HepG2 (cell line): ENCODE measurements at regions not wholly inside any gene's neighbourhood (a gene's known extent, or its start where the extent isn't known, plus 50 kb on each side); places are given as distances from the start of the nearest gene placed in this dataset.

ENCODE experiments used
- ATAC-seq: fragments of 200-7000 bp; cut with Tn5 transposase; 3 replicates; pipeline ENCODE4 v1.9.1; 2020; ENCODE audit warnings: mild to moderate bottlenecking, moderate library complexity
- BruUV-seq: library from RNA; stranded (reverse); fragments of 400-500 nt; replicated peaks from 2 replicates; lab custom pipeline; 2021; lab: Mats Ljungman, UMichigan
- CTCF ChIA-PET: fragments of 300-600 bp; formaldehyde crosslinking; extraction: SDS; loops from one replicate; lab custom pipeline; 2021; ENCODE audit warnings: low total read pairs, inconsistent platforms, low intra/inter-chr PET ratio; lab: Yijun Ruan, JAX
- POLR2A ChIA-PET: fragments of 350-600 bp; sonication (Branson Sonifier 250); formaldehyde crosslinking; loops from one replicate; lab custom pipeline; 2020; ENCODE audit warnings: antibody characterized with exemption, inconsistent platforms; lab: Yijun Ruan, JAX
- DNase-seq: peaks from one replicate; pipeline ENCODE4 v3.0.0-alpha.2; 2015; ENCODE audit warnings: low spot score
- FAIRE-seq: peaks from 3 replicates; lab custom pipeline; 2011; peaks lifted over from hg19 to GRCh38; lab: Jason Lieb, UNC
- H2AFZ ChIP-seq: one replicate; pipeline ENCODE4 v1.6.1; 2011; ENCODE audit warnings: low read length, inconsistent platforms
- H3K27ac ChIP-seq: fragments of 300-600 bp; 3 replicates; pipeline ENCODE4 v1.8.0; 2011; ENCODE audit warnings: mixed run types, mild to moderate bottlenecking, mixed read lengths, low read length, inconsistent platforms; ENCODE audit not compliant: insufficient read depth; ENCODE audit errors: extremely low read length
- H3K27me3 ChIP-seq, 2 experiments: fragments of 200-600 bp in 1 of 2; 2 replicates in 1 of 2; 3 replicates in 1 of 2; pipeline versions ENCODE4 v1.6.0 to v1.8.0; 2011; ENCODE audit warnings: low read length in 2 of 2, mild to moderate bottlenecking in 2 of 2, moderate library complexity in 2 of 2, inconsistent platforms in 1 of 2; ENCODE audit not compliant: insufficient read depth in 2 of 2, control insufficient read depth in 1 of 2
- H3K36me3 ChIP-seq, 2 experiments: fragments of 200-600 bp in 1 of 2; replicated peaks in 1 of 2; 2 replicates in 1 of 2; 3 replicates in 1 of 2; pipeline versions ENCODE4 v1.5.1 to v1.8.0; 2011; ENCODE audit warnings: low read length in 2 of 2, inconsistent platforms in 1 of 2; ENCODE audit not compliant: insufficient read depth in 2 of 2, control insufficient read depth in 1 of 2
- H3K4me1 ChIP-seq: 2 replicates; pipeline ENCODE4 v1.5.1; 2012; ENCODE audit warnings: low read length, inconsistent platforms; ENCODE audit not compliant: insufficient read depth
- H3K4me2 ChIP-seq: 2 replicates; pipeline ENCODE4 v1.6.0; 2011; ENCODE audit warnings: low read depth, low read length, inconsistent platforms
- H3K4me3 ChIP-seq, 3 experiments: fragments of 200-600 bp in 1 of 3; sonication (generic), shearing (Covaris generic) in 1 of 3; replicated peaks in 1 of 3; 2 replicates each; pipeline ENCODE4 v1.5.1; 2011 to 2016; ENCODE audit warnings: low read length in 3 of 3, inconsistent platforms in 2 of 3, low read depth in 2 of 3, mild to moderate bottlenecking in 2 of 3, control low read depth in 1 of 3, mixed read lengths in 1 of 3; ENCODE audit not compliant: insufficient read depth in 1 of 3
- H3K79me2 ChIP-seq: one replicate; pipeline ENCODE4 v1.6.1; 2011; ENCODE audit warnings: low read length, inconsistent platforms; ENCODE audit not compliant: insufficient read depth
- H3K9ac ChIP-seq: 2 replicates; pipeline ENCODE4 v1.6.0; 2011; ENCODE audit warnings: mild to moderate bottlenecking, low read depth, low read length, inconsistent platforms; ENCODE audit not compliant: insufficient read depth
- H3K9me3 ChIP-seq: 2 replicates; pipeline ENCODE4 v1.5.1; 2012; ENCODE audit warnings: mild to moderate bottlenecking, low read length
- H4K20me1 ChIP-seq: 2 replicates; pipeline ENCODE4 v1.6.0; 2011; ENCODE audit warnings: inconsistent platforms, mild to moderate bottlenecking, low read length, moderate library complexity; ENCODE audit not compliant: insufficient read depth
- DMAP1 ChIP-seq: IDR thresholded peaks from 2 replicates; pipeline ENCODE4 v1.6.1; 2016
- EED ChIP-seq: sonication (generic); formaldehyde crosslinking; IDR thresholded peaks from 2 replicates; pipeline ENCODE4 v1.5.0; 2020; ENCODE audit warnings: mild to moderate bottlenecking, missing genetic modification reagents
- FOXA3 ChIP-seq: IDR thresholded peaks from 2 replicates; pipeline ENCODE4 v1.6.1; 2016; ENCODE audit warnings: missing genetic modification reagents, missing compliant biosample characterization
- FOXO4 ChIP-seq: sonication (generic); formaldehyde crosslinking; conservative IDR thresholded peaks from 2 replicates; pipeline ENCODE4 v1.8.1; 2023; ENCODE audit warnings: missing genetic modification reagents
- KDM3A ChIP-seq: IDR thresholded peaks from 2 replicates; pipeline ENCODE4 v1.6.1; 2018; ENCODE audit warnings: low read depth, missing compliant biosample characterization
- KLF15 ChIP-seq: sonication (generic); formaldehyde crosslinking; IDR thresholded peaks from 2 replicates; pipeline ENCODE4 v1.8.1; 2023; ENCODE audit warnings: borderline replicate concordance, mild to moderate bottlenecking, inconsistent platforms, missing genetic modification reagents, mixed read lengths
- ONECUT2 ChIP-seq: sonication (generic); formaldehyde crosslinking; IDR thresholded peaks from 2 replicates; pipeline ENCODE4 v1.4.0; 2020; ENCODE audit warnings: missing genetic modification reagents
- RXRA ChIP-seq: sonication (generic); formaldehyde crosslinking; IDR thresholded peaks from 2 replicates; pipeline ENCODE4 v1.5.1; 2020; ENCODE audit warnings: missing genetic modification reagents
- SOX13 ChIP-seq, 3 experiments: fragments of 450-650 bp in 1 of 3; sonication (generic) in 1 of 3; formaldehyde crosslinking in 1 of 3; IDR thresholded peaks in 2 of 3; conservative IDR thresholded peaks in 1 of 3; 2 replicates each; pipeline versions ENCODE4 v1.5.0 to v1.6.1; 2016 to 2020; ENCODE audit warnings: antibody characterized with exemption in 1 of 3, mild to moderate bottlenecking in 1 of 3, missing compliant biosample characterization in 1 of 3, missing genetic modification reagents in 1 of 3, moderate library complexity in 1 of 3
- SP140L ChIP-seq: sonication (generic); formaldehyde crosslinking; IDR thresholded peaks from 2 replicates; pipeline ENCODE4 v1.4.0; 2020; ENCODE audit warnings: missing genetic modification reagents, borderline replicate concordance
- YEATS4 ChIP-seq: sonication (generic); formaldehyde crosslinking; IDR thresholded peaks from 2 replicates; pipeline ENCODE4 v1.4.0; 2020; ENCODE audit warnings: missing genetic modification reagents, borderline replicate concordance
- ZFP82 ChIP-seq: sonication (generic); formaldehyde crosslinking; IDR thresholded peaks from 2 replicates; pipeline ENCODE4 v1.5.1; 2020; ENCODE audit warnings: mild to moderate bottlenecking, missing genetic modification reagents, borderline replicate concordance
- ZFP90 ChIP-seq: sonication (generic); formaldehyde crosslinking; IDR thresholded peaks from 2 replicates; pipeline ENCODE4 v1.8.0; 2022; ENCODE audit warnings: missing genetic modification reagents, mild to moderate bottlenecking, inconsistent platforms, borderline replicate concordance
- ZNF281 ChIP-seq: sonication (generic); formaldehyde crosslinking; IDR thresholded peaks from 2 replicates; pipeline ENCODE4 v1.4.0; 2020; ENCODE audit warnings: missing genetic modification reagents, borderline replicate concordance
- ZNF550 ChIP-seq: sonication (generic); formaldehyde crosslinking; IDR thresholded peaks from 2 replicates; pipeline ENCODE4 v1.4.0; 2020; ENCODE audit warnings: mild to moderate bottlenecking, missing genetic modification reagents, borderline replicate concordance
- ZNF773 ChIP-seq: sonication (generic); formaldehyde crosslinking; IDR thresholded peaks from 2 replicates; pipeline ENCODE4 v1.4.0; 2020; ENCODE audit warnings: missing genetic modification reagents, borderline replicate concordance
- WGBS: methylation state at CpG from one replicate; pipeline ENCODE4 v1.1.6; 2017; ENCODE audit warnings: low lambda C conversion rate; 5-methylcytosine and 5-hydroxymethylcytosine counted together
- in situ Hi-C: cut with HindIII; loops from 2 replicates; pipeline ENCODE4 v1.10.0; 2017; ENCODE audit warnings: low pct_unique_long_range_greater_than_20kb; ENCODE audit not compliant: extremely low pct_ligation_motif_present
- intact Hi-C: fragments of 100-400 bp; cut with micrococcal nuclease; formaldehyde crosslinking; loops from one replicate; pipeline ENCODE4 v1.10.0; 2022; ENCODE audit not compliant: unreplicated experiment

GRCh38 chr6:130758813-130759212 lies 68.4 kb upstream of the SMLR1 start:
- no peaks in the 10 kb centered on the region for H3K36me3 ChIP-seq
- intact Hi-C loops (no loop called here), in situ Hi-C loops (loop anchor here (10.0 kb wide), 1 partner anchor 434 kb away; no protein-coding TSS in a partner anchor)
- H3K4me2 ChIP-seq, result no peak overlapping the region
- H3K4me3 ChIP-seq, result no peak overlapping the region
- BruUV-seq, result no TSS peak
- no peaks in the 10 kb centered on the region for H3K79me2 ChIP-seq
- CTCF ChIA-PET, result no interaction called here
- 19% methylated on average over 3 of the region's 3 CpGs for WGBS
- H3K9ac ChIP-seq, result no peak overlapping the region
- H2AFZ ChIP-seq, result no peak overlapping the region
- H3K9me3 ChIP-seq, result no peaks in the 10 kb centered on the region
- TF ChIP-seq SOX13 (IDR thresholded peaks at IDR 0.05) (no peak), SOX13 (CRISPR knock-in tag; conservative IDR thresholded peaks at IDR 0.05 in 1 of 2, IDR thresholded peaks at IDR 0.05 in 1 of 2) (no peak), ZNF773 (no peak), ZNF550 (no peak), ZNF281 (CRISPR knock-in tag) (no peak), FOXO4 (CRISPR knock-in tag) (no peak), RXRA (no peak), DMAP1 (CRISPR knock-in tag) (no peak), KDM3A (CRISPR knock-in tag) (no peak), ONECUT2 (CRISPR knock-in tag) (no peak), FOXA3 (no peak), ZFP82 (no peak), SP140L (CRISPR knock-in tag) (no peak), KLF15 (CRISPR knock-in tag) (no peak), ZFP90 (CRISPR knock-in tag) (no peak), YEATS4 (CRISPR knock-in tag) (no peak), EED (CRISPR knock-in tag) (no peak)
- POLR2A ChIA-PET, result no interaction called here
- ATAC-seq, result no peak
- H3K27ac ChIP-seq, result no peak overlapping the region
- DNase-seq, result no peak
- no peaks in the 10 kb centered on the region for H4K20me1 ChIP-seq
- no peaks in the 10 kb centered on the region for H3K4me1 ChIP-seq
- no peak for FAIRE-seq
- H3K27me3 ChIP-seq, result peaks cover 0 to 14% of the 10 kb centered on the region in 2 experiments; a peak in 2 of 5 replicates
